HFF-Myc (cell line): ENCODE measurements at regions not wholly inside any gene's neighbourhood (a gene's known extent, or its start where the extent isn't known, plus 50 kb on each side); places are given as distances from the start of the nearest gene placed in this dataset.

Experiments
- DNase-seq: peaks from one replicate; pipeline ENCODE4 v3.0.0-alpha.2; 2011; ENCODE audit warnings: low read depth; ENCODE audit errors: extremely low read depth
- H3K4me3 ChIP-seq: replicated peaks from 2 replicates; pipeline ENCODE4 v1.5.1; 2011; ENCODE audit warnings: low read depth, mild to moderate bottlenecking, control low read depth, low read length
- CTCF ChIP-seq: IDR thresholded peaks from 2 replicates; pipeline ENCODE4 v1.5.1; 2012; ENCODE audit warnings: mild to moderate bottlenecking, low read depth, low read length, control low read depth; ENCODE audit errors: missing control alignments

- no peak overlapping the region for H3K4me3 ChIP-seq
Measured at GRCh38 chr9:22274477-22274876, 172.1 kb upstream of the DMRTA1 start.

GRCh38 chr9:22278426-22278825, 168.2 kb upstream of the DMRTA1 start:
- TF ChIP-seq CTCF: no peak
- no peak for DNase-seq
- H3K4me3 ChIP-seq: no peak overlapping the region

More at GRCh38 chr9:22274477-22274876, 172.1 kb upstream of the DMRTA1 start:
- DNase-seq: no peak
- no peak for TF ChIP-seq CTCF

- DNase-seq: no peak
- no peak for TF ChIP-seq CTCF
Measured at GRCh38 chr9:22279636-22280035, 167.0 kb upstream of the DMRTA1 start.

GRCh38 chr9:22285066-22285465, 161.6 kb upstream of the DMRTA1 start:
- no peak for DNase-seq
- H3K4me3 ChIP-seq: no peak overlapping the region
- no peak for TF ChIP-seq CTCF

More at GRCh38 chr9:22279636-22280035, 167.0 kb upstream of the DMRTA1 start:
- H3K4me3 ChIP-seq: no peak overlapping the region

GRCh38 chr9:22286661-22287060, 160.0 kb upstream of the DMRTA1 start:
- no peak overlapping the region for H3K4me3 ChIP-seq
- no peak for DNase-seq
- TF ChIP-seq CTCF: no peak

GRCh38 chr9:22288661-22289060, 158.0 kb upstream of the DMRTA1 start:
- DNase-seq: no peak
- no peak for TF ChIP-seq CTCF
- H3K4me3 ChIP-seq: no peak overlapping the region

GRCh38 chr9:22307013-22307711, 139.5 kb upstream of the DMRTA1 start:
- no peak overlapping the region for H3K4me3 ChIP-seq
- peak; percentile 62 for TF ChIP-seq CTCF
- peak; percentile 19 for DNase-seq
